GM12874 (cell line): ENCODE measurements at regions not wholly inside any gene's neighbourhood (a gene's known extent, or its start where the extent isn't known, plus 50 kb on each side); places are given as distances from the start of the nearest gene placed in this dataset.

Source experiments
- CTCF ChIP-seq: IDR thresholded peaks from 2 replicates; pipeline ENCODE4 v1.5.1; 2011; ENCODE audit warnings: low read depth, mild to moderate bottlenecking, control low read depth, low read length, moderate library complexity; ENCODE audit not compliant: insufficient read depth

GRCh38 chr2:172300851-172301250 lies 126.5 kb upstream of the ITGA6 start:
- no peak for TF ChIP-seq CTCF

- no peak for TF ChIP-seq CTCF
These were observed 122.3 kb upstream of the ITGA6 start for GRCh38 chr2:172305066-172305465.

- TF ChIP-seq CTCF: no peak
These were observed 119.6 kb upstream of the ITGA6 start for GRCh38 chr2:172307800-172308199.

- no peak for TF ChIP-seq CTCF
These were observed 119.0 kb upstream of the ITGA6 start for GRCh38 chr2:172308253-172308935.

- TF ChIP-seq CTCF: no peak
These were observed 115.5 kb upstream of the ITGA6 start for GRCh38 chr2:172311921-172312345.

- no peak for TF ChIP-seq CTCF
These were observed 113.6 kb upstream of the ITGA6 start for GRCh38 chr2:172313715-172314341.

GRCh38 chr2:172322049-172322448 lies 105.3 kb upstream of the ITGA6 start:
- TF ChIP-seq CTCF: no peak
